SK-MEL-5 (cell line): ENCODE measurements at regions not wholly inside any gene's neighbourhood (a gene's known extent, or its start where the extent isn't known, plus 50 kb on each side); places are given as distances from the start of the nearest gene placed in this dataset.

Experiments
- DNase-seq: peaks from one replicate; pipeline ENCODE4 v3.0.0-alpha.2; 2016; ENCODE audit warnings: low read depth, low spot score
- in situ Hi-C: cut with HindIII; loops from 2 replicates; pipeline ENCODE4 v1.10.0; 2016; ENCODE audit warnings: low sequenced_read_pairs, high pct_unique_total_duplicates, low pct_unique_long_range_greater_than_20kb

DNA sequence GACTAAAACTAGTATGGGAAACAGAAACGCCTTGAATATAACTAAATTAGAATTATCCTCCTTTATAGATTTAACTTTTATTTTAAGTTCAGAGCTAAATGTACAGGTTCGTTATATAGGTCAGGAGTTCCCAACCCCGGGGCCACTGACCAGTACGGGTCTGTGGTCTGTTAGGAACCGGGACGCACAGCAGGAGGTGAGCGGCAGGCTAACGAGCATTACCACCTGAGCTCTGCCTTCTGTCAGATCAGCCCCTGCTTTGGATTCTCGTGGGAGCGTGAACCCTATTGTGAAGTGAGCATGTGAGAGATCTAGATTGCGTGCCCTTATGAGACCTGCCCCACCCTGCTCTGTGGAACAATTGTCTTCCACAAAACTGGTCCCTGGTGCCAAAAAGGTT lies 51.0 kb downstream of the FAT4 start:
- no peak for DNase-seq
- in situ Hi-C loops: no loop called here

DNA sequence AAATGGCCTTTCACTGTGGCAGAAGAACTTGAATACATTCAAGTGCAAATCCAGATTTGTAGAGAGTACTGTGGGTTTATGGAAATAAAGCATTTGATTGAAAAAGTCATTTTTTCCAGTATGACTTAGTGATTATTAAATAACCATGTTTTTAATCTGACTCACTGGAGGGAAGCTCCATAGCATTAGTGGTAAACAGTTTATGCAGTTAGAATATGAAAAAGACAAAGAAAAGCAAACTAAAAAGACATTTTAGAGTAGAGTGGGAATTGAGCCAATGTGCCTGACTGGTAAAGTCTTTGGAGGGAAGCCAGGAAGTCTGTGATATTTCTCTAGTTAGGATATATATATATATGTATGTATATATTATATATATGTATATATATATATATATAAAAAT lies 53.4 kb downstream of the FAT4 start:
- no peak for DNase-seq
- in situ Hi-C loops: no loop called here

DNA sequence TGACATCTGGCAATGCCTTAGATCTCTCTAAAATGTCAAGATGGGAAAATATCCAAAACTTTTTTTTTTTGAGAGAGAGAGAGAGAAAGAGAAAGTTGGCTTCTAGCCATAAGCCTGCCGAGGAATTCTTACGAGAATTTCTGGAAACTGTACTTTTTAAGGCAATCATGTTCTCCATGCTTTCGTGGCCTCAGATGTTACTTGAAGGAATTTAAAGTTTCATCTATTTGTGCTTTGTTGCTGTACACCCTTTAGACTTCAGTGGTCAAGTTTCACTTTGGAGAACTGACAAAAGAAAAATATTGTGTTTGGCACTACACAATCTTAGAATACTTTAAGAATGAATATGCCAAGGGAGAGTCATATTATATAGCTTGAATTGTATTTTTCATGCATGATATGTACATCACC lies 53.9 kb downstream of the FAT4 start:
- in situ Hi-C loops: no loop called here
- DNase-seq: no peak

DNA sequence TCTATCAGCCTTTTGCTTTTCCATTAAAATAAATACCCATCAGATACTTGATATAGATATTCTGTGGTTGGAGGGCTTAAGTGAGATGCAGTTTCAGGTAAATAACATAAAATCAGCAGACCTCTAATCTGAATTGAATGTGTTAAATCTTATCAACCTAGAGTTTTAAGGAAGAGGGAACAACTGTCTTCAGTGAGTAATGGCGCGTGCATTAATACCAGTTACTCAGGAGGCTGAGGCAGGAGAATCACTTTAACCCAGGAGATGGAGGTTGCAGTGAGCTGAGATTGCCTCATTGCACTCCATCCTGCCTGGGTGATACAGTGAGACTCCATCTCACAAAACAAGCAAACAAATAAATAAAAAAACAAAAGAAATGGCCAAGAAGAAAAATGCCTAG lies 54.3 kb downstream of the FAT4 start:
- in situ Hi-C loops: no loop called here
- DNase-seq: no peak

DNA sequence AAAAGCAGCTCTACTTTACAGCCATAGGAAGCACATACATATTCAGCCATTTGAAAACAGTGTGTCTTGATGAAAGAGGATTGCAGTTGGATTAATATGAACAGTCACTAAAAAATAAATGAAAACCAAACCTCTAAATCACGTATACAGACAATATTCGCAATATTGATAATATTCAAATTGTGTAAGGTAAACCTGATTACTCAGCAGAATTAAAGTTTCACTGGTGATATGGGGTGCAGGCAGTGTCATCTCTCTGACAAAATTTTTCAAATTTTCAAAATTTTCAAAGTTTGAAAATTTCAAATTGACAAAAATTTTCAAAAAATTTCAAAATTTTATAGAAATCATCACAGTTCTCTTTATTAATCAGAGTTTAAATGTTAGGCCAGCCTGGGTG lies 55.7 kb downstream of the FAT4 start:
- in situ Hi-C loops: no loop called here
- DNase-seq: no peak

DNA sequence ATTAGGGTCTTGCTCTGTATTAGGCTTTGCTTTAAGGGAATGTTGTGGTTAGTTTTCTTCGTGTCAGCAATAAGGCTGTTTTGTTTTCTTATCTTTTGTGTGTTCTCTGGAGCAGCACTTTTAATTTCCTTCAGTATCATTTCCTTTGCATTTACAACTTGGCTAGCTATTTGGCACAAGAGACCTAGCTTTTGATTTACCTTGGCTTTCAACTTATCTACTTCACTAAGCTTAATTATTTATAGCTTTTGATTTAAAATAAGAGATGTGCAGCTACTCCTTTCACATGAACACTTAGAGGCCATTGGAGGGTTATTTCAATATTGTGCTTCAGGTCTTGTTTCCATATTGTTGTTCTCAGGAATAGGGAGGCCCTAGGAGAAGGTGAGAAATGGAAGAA lies 68.2 kb downstream of the FAT4 start:
- in situ Hi-C loops: no loop called here

GRCh38 chr4:125387770-125388169 lies 73.0 kb downstream of the FAT4 start:
- DNase-seq: no peak
- in situ Hi-C loops: no loop called here

More for the DNA sequence above, 68.2 kb downstream of the FAT4 start:
- no peak for DNase-seq

DNA sequence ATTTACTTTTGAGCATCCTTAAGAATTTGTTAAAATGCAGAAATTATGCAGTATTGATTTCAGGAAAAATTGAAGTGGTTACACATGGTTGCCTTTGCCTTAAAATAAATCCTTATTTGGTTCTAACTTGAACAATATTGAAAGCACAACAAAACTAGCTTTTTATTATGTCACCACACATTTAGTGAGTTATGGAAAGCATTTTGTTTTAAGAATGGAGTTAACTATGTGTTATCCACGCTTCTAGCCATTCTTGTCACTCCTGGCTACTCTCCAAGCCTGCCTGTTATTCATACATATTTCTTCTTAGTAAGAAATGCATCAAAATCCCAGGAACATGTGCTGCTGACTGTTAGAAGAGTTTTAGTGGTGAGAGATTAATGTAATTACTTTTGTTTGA lies 73.9 kb downstream of the FAT4 start:
- no peak for DNase-seq
- in situ Hi-C loops: no loop called here

- no peak for DNase-seq
- in situ Hi-C loops: no loop called here
These were observed 75.0 kb downstream of the FAT4 start for GRCh38 chr4:125389713-125390112.

DNA sequence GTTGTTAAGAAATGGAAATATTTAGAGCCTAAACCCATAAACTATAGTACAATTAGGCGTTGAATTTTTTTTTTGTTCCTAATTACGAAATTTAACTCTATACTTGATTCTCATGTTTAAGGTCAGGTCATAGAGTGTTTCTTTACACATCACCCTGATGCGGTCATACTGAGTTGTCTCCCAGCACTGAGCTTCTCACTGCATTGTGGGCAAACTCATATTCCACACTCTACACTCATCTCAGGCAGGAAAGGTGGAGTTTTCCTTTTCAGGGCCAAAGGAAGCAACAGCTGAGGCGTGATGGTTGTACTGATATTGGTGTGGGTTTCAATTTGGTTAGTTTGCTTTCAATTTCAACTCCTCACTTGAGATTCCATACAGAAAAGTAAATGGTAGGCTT lies 75.4 kb downstream of the FAT4 start:
- in situ Hi-C loops: no loop called here

GRCh38 chr4:125390727-125391126 lies 76.0 kb downstream of the FAT4 start:
- DNase-seq: no peak
- in situ Hi-C loops: no loop called here

More for the DNA sequence above, 75.4 kb downstream of the FAT4 start:
- no peak for DNase-seq

DNA sequence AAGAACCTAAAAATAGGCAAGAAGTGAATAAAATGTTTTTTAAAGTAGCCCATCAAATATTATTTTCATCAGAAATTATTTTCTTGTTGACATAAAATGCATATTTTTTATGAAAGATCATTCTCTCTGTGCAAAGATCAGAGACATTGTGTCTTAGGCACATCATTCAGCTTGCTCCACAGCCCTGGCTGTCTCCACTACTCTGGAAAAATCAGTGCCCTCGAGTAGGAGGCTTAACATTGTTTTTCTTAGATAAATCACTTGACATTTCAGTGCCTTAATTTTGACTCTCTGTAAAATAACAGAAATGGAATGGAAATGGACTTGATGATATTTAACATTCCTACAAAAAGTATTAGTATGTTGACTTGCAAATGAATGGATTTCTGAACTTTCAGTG lies 77.9 kb downstream of the FAT4 start:
- in situ Hi-C loops: no loop called here
- no peak for DNase-seq

DNA sequence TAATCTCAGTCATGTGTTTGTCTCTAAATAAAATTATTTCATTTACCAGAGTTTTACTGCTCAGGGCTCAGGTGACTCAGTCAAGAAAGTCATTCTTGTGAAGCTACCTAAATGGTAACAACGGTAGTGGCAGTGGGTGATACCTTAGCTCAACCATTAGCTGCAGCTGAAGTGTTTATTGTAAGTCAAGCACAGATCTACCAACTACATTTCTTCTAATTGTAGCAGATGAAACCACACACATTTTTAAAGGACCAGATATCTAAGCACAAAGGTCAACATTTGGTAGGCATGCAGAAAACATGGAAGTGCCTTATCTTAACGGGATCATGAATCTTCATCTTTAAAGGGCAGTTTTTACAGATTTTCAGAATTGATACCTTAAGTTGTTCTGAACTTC lies 79.1 kb downstream of the FAT4 start:
- in situ Hi-C loops: no loop called here
- DNase-seq: no peak

DNA sequence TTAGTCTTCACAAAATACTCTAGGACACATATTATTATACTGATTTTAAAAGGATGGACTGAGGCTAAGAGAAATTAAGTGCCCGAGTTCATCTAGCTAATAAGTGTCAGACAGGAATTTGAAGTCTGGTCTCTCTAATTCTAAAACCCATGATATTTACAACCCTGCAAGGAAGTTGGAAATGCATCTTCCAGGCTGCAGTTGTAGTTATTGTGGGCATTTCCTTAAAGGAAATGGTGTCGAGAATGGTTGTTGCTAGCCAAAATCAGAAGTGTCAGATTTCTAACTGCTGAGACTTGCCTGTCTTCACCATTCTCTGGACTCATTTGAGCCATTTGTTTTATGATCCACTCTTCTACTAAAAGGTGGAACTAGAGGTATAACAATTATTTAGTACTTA lies 82.5 kb downstream of the FAT4 start:
- DNase-seq: no peak
- in situ Hi-C loops: no loop called here

GRCh38 chr4:125398263-125399002 lies 83.7 kb downstream of the FAT4 start:
- in situ Hi-C loops: no loop called here
- DNase-seq: no peak

GRCh38 chr4:125400756-125401155 lies 86.0 kb downstream of the FAT4 start:
- DNase-seq: no peak
- in situ Hi-C loops: no loop called here

DNA sequence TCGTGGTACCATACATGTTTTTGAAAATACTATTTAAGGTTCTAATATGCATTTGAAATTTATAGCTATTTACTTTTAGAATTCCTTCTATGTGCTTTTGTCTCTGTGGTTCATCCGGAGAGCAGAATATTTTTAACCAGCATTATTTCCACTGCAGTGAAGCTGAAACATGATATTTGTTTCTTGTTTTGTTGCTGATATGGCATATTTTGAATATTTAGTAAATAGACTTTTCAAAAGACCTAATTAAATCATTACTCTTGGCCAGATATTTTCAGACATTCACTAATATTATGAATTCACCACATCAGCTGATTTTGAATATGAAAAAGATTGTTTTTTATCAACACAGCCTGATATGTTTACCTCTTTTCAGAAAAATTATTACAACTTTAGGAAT lies 87.0 kb downstream of the FAT4 start:
- in situ Hi-C loops: no loop called here
- no peak for DNase-seq

- no peak for DNase-seq
- in situ Hi-C loops: no loop called here
These were observed 105.8 kb downstream of the FAT4 start for GRCh38 chr4:125420526-125420925.

DNA sequence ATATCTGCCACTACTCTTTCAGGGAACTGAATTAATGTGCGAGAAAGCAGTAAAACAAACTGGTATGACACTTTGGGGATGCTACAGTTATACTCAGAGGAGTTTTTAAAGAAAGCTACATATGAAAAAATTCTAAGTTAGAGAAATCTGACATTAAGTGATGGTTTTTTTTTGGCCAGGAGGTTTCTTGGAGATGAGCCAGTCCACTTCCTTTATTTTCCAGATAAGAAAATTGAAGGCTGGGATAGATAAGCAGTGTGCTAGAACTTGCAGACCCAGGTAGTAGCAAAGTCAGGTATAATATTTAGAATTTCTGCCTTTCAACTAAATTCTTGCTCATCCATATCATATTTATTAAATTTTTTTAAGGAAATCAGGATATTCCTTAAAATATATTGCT lies 106.8 kb downstream of the FAT4 start:
- DNase-seq: no peak
- in situ Hi-C loops: no loop called here

- DNase-seq: no peak
- in situ Hi-C loops: no loop called here
These were observed 108.4 kb downstream of the FAT4 start for GRCh38 chr4:125423124-125423523.
